Panc1 (cell line): ENCODE measurements at regions not wholly inside any gene's neighbourhood (a gene's known extent, or its start where the extent isn't known, plus 50 kb on each side); places are given as distances from the start of the nearest gene placed in this dataset.

ENCODE experiments used
- ATAC-seq: fragments of 200-7000 bp; cut with Tn5 transposase; 2 replicates; pipeline ENCODE4 v1.9.1; 2020; ENCODE audit warnings: mild to moderate bottlenecking, moderate library complexity
- BruUV-seq: library from RNA; stranded (reverse); fragments of 400-500 nt; replicated peaks from 2 replicates; lab custom pipeline; 2021; lab: Mats Ljungman, UMichigan
- CTCF ChIA-PET: fragments of 300-600 bp; sonication (Branson Sonifier 250); formaldehyde crosslinking; loops from one replicate; lab custom pipeline; 2022; ENCODE audit warnings: antibody characterized with exemption; lab: Charles Lee
- POLR2A ChIA-PET: fragments of 300-600 bp; sonication (Branson Sonifier 250); formaldehyde crosslinking; loops from one replicate; lab custom pipeline; 2022; ENCODE audit warnings: antibody characterized with exemption; lab: Charles Lee
- DNase-seq: peaks from one replicate; pipeline ENCODE4 v3.0.0-alpha.2; 2010; ENCODE audit warnings: low read depth, low spot score
- H3K27ac ChIP-seq: 2 replicates; pipeline ENCODE4 v1.5.1; 2011; ENCODE audit warnings: mild to moderate bottlenecking, low read length, inconsistent platforms
- H3K27me3 ChIP-seq: fragments of 200-500 bp; sonication (Bioruptor generic); 2 replicates; pipeline ENCODE4 v1.6.0; 2014; ENCODE audit warnings: low read length, inconsistent platforms; ENCODE audit not compliant: control insufficient read depth, insufficient read depth
- H3K36me3 ChIP-seq: fragments of 200-500 bp; sonication (Bioruptor generic); 2 replicates; pipeline ENCODE4 v1.5.1; 2014; ENCODE audit warnings: inconsistent platforms, mild to moderate bottlenecking, low read length, moderate library complexity; ENCODE audit not compliant: control insufficient read depth, insufficient read depth
- H3K4me1 ChIP-seq: 2 replicates; pipeline ENCODE4 v1.5.1; 2011; ENCODE audit warnings: inconsistent platforms, mild to moderate bottlenecking, low read length, moderate library complexity; ENCODE audit not compliant: control insufficient read depth, insufficient read depth
- H3K4me3 ChIP-seq, 2 experiments: 2 replicates each; pipeline ENCODE4 v1.5.1; 2011 to 2012; ENCODE audit warnings: low read depth in 2 of 2, low read length in 2 of 2, mild to moderate bottlenecking in 2 of 2, inconsistent platforms in 1 of 2, moderate library complexity in 1 of 2
- H3K9me3 ChIP-seq: fragments of 200-500 bp; sonication (Bioruptor generic); 2 replicates; pipeline ENCODE4 v1.5.1; 2014; ENCODE audit warnings: low read depth, mild to moderate bottlenecking, inconsistent platforms, low read length, moderate library complexity; ENCODE audit not compliant: control insufficient read depth, insufficient read depth
- CTCF ChIP-seq: fragments of 450-650 bp; IDR thresholded peaks from 2 replicates; pipeline ENCODE4 v1.5.1; 2017; ENCODE audit warnings: mild to moderate bottlenecking
- POLR2AphosphoS5 ChIP-seq: IDR thresholded peaks from 2 replicates; pipeline ENCODE4 v1.6.1; 2012; ENCODE audit warnings: mild to moderate bottlenecking, low read depth, low read length, moderate library complexity
- REST ChIP-seq, 2 experiments: IDR thresholded peaks; 2 replicates each; pipeline ENCODE4 v1.6.1; 2011 to 2012; ENCODE audit warnings: low read depth in 2 of 2, control low read depth in 1 of 2, low read length in 1 of 2, mild to moderate bottlenecking in 1 of 2, moderate library complexity in 1 of 2; ENCODE audit not compliant: insufficient read depth in 1 of 2
- SIN3A ChIP-seq: IDR thresholded peaks from 2 replicates; pipeline ENCODE4 v1.6.1; 2012; ENCODE audit warnings: low read depth, mild to moderate bottlenecking, low read length, moderate library complexity, borderline replicate concordance; ENCODE audit not compliant: insufficient read depth
- TCF7L2 ChIP-seq: IDR thresholded peaks from 2 replicates; pipeline ENCODE4 v1.6.1; 2011; ENCODE audit warnings: mild to moderate bottlenecking, low read depth, low read length, inconsistent platforms
- in situ Hi-C: cut with HindIII; loops from 2 replicates; pipeline ENCODE4 v1.10.0; 2016; ENCODE audit warnings: low sequenced_read_pairs, low pct_unique_long_range_greater_than_20kb
- intact Hi-C: fragments of 100-400 bp; cut with micrococcal nuclease; formaldehyde crosslinking; loops from one replicate; pipeline ENCODE4 v1.10.0; 2022; ENCODE audit not compliant: unreplicated experiment

GRCh38 chr14:61608245-61609165, 86.8 kb upstream of the HIF1A start:
- H3K9me3 ChIP-seq: no peaks in the 10 kb centered on the region
- H3K36me3 ChIP-seq: no peaks in the 10 kb centered on the region
- no peak for ATAC-seq
- H3K27ac ChIP-seq: no peak overlapping the region
- TF ChIP-seq TCF7L2: no peak
- no peak for TF ChIP-seq SIN3A
- no peak for TF ChIP-seq POLR2AphosphoS5
- no peak for TF ChIP-seq REST (IDR thresholded peaks at IDR 0.05; ENCODE audit: insufficient read depth in 1 of 2, low read depth in 2 of 2, low read length in 1 of 2)
- no peak for TF ChIP-seq CTCF
- ChIA-PET POLR2A (no interaction called here), CTCF (no interaction called here)
- intact Hi-C loops (no loop called here), in situ Hi-C loops (no loop called here)
- no peaks in the 10 kb centered on the region for H3K27me3 ChIP-seq
- no peak for DNase-seq
- H3K4me1 ChIP-seq: no peaks in the 10 kb centered on the region
- H3K4me3 ChIP-seq: no peak overlapping the region
- no TSS peak for BruUV-seq

- in situ Hi-C loops (no loop called here), intact Hi-C loops (no loop called here)
- H3K4me3 ChIP-seq: no peak overlapping the region
- TF ChIP-seq POLR2AphosphoS5 (no peak), SIN3A (no peak), CTCF (no peak), TCF7L2 (no peak), REST (IDR thresholded peaks at IDR 0.05; ENCODE audit: insufficient read depth in 1 of 2, low read depth in 2 of 2, low read length in 1 of 2) (no peak)
- no peaks in the 10 kb centered on the region for H3K36me3 ChIP-seq
- no peaks in the 10 kb centered on the region for H3K4me1 ChIP-seq
- H3K27me3 ChIP-seq: no peaks in the 10 kb centered on the region
- H3K27ac ChIP-seq: no peak overlapping the region
- CTCF ChIA-PET: no interaction called here
- DNase-seq (no peak), ATAC-seq (peak; percentile 51; the same call in 1 of the 2 replicates)
- POLR2A ChIA-PET: no interaction called here
- BruUV-seq: no TSS peak
- H3K9me3 ChIP-seq: no peaks in the 10 kb centered on the region
These were observed 86.0 kb upstream of the HIF1A start for GRCh38 chr14:61609191-61609843.
